NCI-H1694 (cell line): ENCODE measurements at regions not wholly inside any gene's neighbourhood (a gene's known extent, or its start where the extent isn't known, plus 50 kb on each side); places are given as distances from the start of the nearest gene placed in this dataset.
"Not testable (repeated sequence)": the region's sequence is repeated elsewhere in the genome, so short reads cannot be mapped to it uniquely, and the experiment has no call there.

Experiments used
- DNase-seq: peaks from one replicate; lab custom pipeline; 2025; lab: John Stamatoyannopoulos, UW

GRCh38 chr2:4695281-4695861, 992.0 kb downstream of the DCDC2C start:
- DNase-seq = no peak

- DNase-seq = no peak
Measured at GRCh38 chr2:4715065-4715464, 977.1 kb upstream of the SOX11 start.

DNA sequence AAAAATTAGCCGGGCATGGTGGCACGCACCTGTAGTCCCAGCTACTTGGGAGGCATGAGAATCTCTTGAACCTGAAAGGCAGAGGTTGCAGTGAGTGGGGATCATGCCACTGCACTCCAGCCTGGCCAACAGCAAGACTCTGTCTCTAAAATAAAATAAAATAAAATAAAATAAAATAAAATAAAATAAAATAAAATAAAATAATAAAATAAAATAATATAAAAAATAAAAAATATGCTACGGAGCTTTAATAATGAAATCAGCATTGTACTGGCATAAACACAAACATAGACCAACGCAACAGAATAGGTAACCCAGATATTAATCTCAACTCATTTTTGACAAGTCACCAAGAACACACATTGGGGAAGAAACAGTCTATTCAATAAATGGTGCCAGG, 973.4 kb upstream of the SOX11 start:
- no peak for DNase-seq

DNA sequence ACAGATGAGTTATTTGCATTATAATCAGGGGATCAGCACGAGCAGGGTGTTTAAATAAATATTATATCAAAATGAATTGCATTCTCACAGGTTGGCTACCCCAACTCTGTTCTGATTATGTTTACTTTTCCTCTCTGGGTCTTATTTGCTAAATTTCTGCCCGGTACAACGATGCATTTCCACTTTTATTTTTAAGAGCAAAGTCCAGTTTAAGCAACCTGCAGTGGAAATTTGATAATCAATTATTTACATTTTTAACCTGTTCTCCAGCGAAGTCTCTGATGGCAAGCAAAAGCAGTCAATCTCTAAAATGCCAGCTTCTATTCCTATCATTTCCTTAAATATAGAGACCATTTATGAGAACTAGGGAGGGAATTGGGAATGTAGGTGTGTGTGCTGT, 966.6 kb upstream of the SOX11 start:
- no peak for DNase-seq

- no peak for DNase-seq
Measured at GRCh38 chr2:4732560-4732959, 959.6 kb upstream of the SOX11 start.

DNA sequence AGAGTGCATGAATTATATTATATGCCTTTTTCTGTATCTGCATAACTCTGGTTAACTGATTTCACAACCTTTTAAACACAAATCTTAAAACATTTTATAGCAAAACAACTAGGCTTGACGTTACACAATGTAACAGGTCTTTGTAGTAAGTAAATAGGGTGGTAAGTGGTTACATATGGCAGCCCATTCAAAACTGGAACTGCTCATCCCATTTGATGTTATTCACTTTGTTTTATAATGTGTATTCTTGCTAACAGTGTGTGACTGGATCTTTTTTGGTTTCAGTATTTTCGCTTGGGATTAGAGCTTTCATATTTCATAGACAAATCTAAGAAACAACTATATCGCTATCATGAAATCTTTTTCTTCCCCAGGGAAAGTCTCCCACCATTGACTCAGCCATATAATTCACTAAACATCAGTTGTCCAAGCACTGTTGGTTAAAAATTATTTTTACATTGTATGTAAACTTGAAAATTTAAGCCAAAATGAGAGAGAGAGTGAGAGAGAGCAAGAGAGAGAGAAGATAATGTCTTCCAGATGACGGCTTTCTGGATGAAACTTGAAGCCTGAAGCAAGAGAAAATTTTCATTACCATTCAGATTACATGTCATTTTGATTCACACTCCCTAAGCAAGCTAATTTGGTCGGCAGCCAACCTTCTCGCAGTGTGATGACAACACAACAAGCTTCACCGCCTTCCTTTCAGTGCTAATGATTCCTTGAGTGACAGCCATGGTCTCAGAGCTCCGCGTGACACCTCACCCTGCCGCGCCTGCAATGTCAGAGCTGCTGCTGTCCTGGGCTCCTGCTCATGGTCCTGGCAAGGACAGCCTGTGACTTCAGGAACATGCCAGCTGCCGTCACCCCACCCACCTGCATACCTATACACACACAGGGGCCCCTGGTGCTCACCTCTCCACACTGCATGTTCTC, 946.9 kb upstream of the SOX11 start:
- no peak for DNase-seq

DNA sequence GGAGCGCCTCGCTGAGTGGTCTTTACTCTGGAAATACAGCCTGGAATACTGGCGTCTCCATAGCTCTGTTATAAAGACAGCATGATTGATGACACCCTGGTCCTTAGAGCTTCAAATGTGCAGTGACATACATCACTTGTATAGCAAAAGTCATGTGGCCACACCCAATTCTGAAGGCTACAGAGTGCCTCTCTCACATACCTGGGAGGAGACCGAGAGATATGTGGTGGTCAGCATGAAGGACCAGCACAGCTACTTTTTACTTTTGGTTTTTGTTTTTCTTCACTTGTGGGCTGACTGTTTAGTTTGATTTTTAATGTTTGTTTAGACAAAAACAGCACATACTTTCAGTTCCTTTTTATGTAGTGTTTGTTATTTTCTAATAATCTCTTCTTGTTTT, 938.5 kb upstream of the SOX11 start:
- DNase-seq = no peak

DNA sequence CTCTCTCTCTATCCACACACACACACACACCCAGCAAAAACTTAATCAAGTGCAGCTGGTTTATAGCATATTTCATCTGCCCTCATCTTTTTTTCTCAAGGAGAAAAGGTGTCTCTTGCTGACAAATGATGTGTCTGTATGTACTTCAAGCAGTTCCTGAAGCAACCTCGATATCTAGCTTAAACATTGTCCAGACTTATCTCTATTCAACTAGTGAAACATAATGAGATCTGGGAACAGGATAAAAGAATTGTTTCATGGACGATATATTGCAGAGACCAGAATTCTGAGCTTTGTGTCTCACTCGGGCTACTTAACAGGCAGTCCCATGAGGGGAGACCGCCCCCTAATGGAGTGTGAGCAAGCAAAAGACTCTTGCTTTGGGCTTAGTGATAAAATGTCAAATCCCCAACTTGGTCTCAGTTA, 929.2 kb upstream of the SOX11 start:
- peak; percentile 68 for DNase-seq

GRCh38 chr2:4765787-4766530, 926.2 kb upstream of the SOX11 start:
- DNase-seq = no peak

DNA sequence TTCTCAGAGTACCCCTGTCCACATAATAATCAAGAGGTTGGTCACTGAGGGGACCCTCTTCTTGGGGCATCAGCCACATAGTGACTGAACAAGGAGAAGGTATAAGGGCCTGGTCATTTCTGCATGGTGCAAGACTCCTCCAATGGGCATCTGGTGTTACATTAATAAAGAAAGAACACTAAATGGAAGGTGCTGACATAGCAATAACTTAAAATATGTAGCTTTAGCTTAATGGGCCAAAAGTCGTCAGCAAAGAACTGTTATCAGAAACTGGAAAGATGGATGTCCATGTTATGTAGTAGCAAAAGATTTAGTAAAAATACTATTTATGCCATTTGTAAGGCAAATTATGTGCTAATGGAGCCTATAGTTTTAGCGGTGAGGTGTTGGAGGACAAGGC, 916.5 kb upstream of the SOX11 start:
- DNase-seq = no peak

DNA sequence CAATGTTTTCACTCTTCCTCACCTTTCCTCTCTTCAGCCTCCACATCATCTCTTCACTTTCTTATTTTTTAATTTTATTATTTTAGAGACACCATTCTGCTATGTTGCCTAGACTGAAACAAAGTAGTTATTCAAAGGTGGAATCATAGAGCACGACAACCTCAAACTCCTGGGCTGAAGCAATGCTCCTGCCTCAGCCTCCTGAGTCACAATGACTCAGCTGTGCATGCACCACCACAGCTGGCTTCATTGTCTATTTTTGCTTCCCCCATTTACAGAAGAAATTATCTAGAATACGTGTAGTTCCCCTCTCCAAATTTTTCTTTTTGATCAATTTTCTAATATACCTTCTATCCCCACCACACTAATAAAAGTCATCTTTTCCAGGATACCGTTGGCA, 911.5 kb upstream of the SOX11 start:
- no peak for DNase-seq

DNA sequence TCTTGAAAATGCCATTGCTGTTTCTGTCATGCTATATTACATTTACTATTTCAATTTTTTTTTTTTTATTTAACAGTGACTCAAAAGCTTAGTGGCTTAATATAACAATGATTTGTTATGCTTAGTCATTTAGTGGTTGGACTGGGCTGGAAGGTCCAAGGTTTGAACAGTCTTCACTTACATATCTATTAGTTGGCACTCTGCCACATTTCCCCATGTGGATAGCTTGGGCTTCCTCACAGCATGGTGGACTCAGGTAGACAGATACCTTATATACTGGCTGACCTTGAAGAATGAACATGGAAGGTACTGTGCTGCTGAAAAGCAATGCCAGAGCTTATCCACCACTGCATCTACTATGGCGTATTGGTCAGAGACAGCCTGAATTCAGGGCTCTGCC, 909.5 kb upstream of the SOX11 start:
- no peak for DNase-seq

- no peak for DNase-seq
Measured at GRCh38 chr2:4791488-4791887, 900.7 kb upstream of the SOX11 start.

DNA sequence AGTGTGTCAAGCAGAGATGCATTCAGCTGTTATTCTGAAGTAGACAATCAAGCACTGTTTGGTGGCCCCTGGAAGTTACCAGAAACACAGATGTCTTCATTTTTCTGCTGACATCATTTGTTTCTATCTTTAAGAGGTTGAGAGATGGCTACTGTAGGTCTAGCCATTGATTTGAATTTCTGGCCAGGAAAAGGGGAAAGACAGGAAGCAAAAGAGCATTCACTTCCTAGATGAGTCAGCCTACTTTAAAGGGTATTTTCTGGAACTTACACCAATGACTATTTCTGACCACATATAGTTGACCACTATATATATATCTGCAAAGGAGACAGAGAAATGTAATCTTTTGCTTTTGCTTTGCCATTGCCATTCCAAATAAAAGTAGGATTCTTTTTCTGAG, 900.1 kb upstream of the SOX11 start:
- DNase-seq = no peak

GRCh38 chr2:4803396-4803795, 888.8 kb upstream of the SOX11 start:
- DNase-seq = no peak

- DNase-seq = not testable (repeated sequence)
Measured at GRCh38 chr2:4814137-4814536, 878.0 kb upstream of the SOX11 start.

- DNase-seq = no peak
Measured at GRCh38 chr2:4827836-4828235, 864.3 kb upstream of the SOX11 start.

DNA sequence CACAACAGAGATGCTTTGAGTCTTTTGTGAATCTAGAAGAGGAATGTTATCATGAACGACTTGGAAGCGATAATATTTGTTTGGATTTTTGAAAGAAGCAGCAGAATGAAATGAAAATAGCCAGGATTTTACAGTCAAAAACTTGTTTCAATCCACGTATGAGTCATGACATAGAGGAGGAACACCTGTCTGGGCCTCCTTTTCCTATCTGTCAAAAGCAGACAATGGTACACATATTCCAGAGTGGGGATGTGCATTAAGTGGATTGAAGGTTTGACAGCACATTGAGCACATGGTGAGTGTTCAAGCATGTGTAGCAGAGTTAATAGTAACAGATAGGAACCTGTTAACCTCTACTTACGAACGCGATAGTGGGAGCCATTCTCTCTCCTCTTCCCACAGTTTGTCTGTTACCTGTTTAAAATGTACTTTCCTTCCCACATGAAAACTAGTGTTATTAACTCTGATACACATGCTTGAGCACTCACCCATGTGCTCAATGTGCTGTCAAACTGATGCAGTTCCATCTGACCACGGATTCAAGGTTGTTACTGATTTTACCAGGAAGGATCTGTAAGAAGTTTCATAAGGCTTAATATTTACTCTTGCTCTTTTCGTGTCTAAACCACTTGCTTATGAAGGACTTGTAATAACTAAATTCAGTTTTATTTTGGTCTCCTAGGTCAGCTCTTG, 863.4 kb upstream of the SOX11 start:
- no peak for DNase-seq

DNA sequence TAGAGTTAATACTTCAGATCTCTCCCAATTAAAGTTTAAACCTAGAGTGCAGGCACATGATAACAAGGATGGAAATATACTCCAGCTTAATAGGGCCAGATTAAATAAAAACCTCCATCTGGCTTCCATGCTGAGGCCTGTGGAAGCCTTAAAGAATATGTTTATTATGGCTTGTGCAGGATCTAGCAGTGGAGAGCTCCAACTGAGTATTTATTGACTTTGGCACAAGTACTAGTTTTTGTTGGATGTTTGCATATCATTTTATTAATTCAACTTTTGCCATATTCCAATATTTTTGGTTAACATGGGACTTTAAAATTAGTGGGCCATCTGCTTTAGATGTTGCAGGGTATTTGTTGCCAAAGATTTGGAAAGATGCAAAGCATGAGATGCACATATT, 860.4 kb upstream of the SOX11 start:
- DNase-seq = peak; percentile 97

- DNase-seq = no peak
Measured at GRCh38 chr2:4832642-4833041, 859.5 kb upstream of the SOX11 start.

DNA sequence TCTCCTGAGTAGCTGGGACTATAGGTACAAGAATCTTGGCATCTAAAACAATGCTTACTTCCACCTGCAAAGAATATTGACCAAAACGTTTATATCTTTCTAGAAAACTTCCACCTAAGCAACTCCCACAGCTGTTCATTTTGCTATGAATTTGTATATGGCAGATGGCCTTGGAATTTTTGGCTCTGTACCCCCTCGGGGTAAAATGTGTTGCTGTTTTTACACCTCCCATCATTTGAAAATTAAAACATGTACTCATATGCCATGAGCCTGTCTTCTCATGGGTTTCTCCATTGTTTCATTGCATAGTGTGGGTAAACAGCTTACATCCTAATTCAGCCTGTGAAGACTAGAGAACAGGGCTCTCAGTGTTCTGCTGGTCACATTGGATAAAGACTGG, 853.6 kb upstream of the SOX11 start:
- peak; percentile 80 for DNase-seq

DNA sequence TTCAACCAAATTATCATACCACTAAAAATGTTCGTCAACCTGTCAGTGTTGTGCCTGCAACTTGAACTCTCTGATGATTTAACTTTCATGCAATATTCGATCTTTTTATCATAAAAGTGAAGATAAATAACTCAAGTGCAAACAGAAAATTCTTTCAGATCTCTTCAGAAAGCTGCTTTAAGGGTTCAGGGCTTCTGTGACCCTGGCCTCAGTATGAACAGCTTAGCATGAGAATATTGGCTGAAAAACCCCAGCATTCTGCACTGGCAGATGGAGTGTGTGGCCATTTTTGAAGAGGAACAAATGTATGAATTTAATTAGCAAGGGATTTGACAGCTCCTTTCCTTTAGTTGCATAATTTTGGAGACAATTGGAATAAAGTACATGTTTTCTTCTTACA, 851.4 kb upstream of the SOX11 start:
- DNase-seq = peak; percentile 80
